A549 (cell line): ENCODE measurements at regions not wholly inside any gene's neighbourhood (a gene's known extent, or its start where the extent isn't known, plus 50 kb on each side); places are given as distances from the start of the nearest gene placed in this dataset.

ENCODE experiments used
- BHLHE40 ChIP-seq: IDR thresholded peaks from 2 replicates; pipeline ENCODE4 v1.6.1; 2012; ENCODE audit warnings: low read depth, low read length, inconsistent platforms
- CHD2 ChIP-seq: fragments of 150-350 bp; IDR thresholded peaks from 2 replicates; pipeline ENCODE4 v1.6.1; 2014; ENCODE audit warnings: low read length; ENCODE audit not compliant: partially characterized antibody
- MAZ ChIP-seq: fragments of 150-350 bp; IDR thresholded peaks from 2 replicates; pipeline ENCODE4 v1.6.1; 2014; ENCODE audit warnings: antibody characterized with exemption, low read depth, low read length, borderline replicate concordance
- POLR2A ChIP-seq: IDR thresholded peaks from 2 replicates; pipeline ENCODE4 v1.6.1; 2012; ENCODE audit warnings: mild to moderate bottlenecking, low read length
- SMC3 ChIP-seq: fragments of >200 bp; sonication (Bioruptor Twin); formaldehyde crosslinking; IDR thresholded peaks from 3 replicates; pipeline ENCODE4 v1.6.1; 2018; ENCODE audit warnings: inconsistent platforms
- USF2 ChIP-seq: fragments of 450-650 bp; IDR thresholded peaks from 2 replicates; pipeline ENCODE4 v1.6.1; 2014; ENCODE audit warnings: antibody characterized with exemption
- ZFP36 ChIP-seq: fragments of 450-650 bp; IDR thresholded peaks from 2 replicates; pipeline ENCODE4 v1.6.1; 2014; ENCODE audit warnings: borderline replicate concordance; ENCODE audit not compliant: partially characterized antibody
- TF ChIP-seq, protein P1 (sequence below): fragments of >200 bp; sonication (Bioruptor Twin); formaldehyde crosslinking; IDR thresholded peaks from 3 replicates; pipeline ENCODE4 v1.5.1; 2016
- TF ChIP-seq, protein P2 (sequence below): IDR thresholded peaks from 2 replicates; pipeline ENCODE4 v1.6.1; 2012; ENCODE audit warnings: low read depth, borderline replicate concordance

GRCh38 chr16:74090871-74091270, 205.7 kb upstream of the PSMD7 start:
- TF ChIP-seq ZFP36 (no peak), POLR2A (no peak), BHLHE40 (no peak), MAZ (no peak), USF2 (no peak), CHD2 (no peak), SMC3 (no peak)
- TF ChIP-seq, protein P1, sequence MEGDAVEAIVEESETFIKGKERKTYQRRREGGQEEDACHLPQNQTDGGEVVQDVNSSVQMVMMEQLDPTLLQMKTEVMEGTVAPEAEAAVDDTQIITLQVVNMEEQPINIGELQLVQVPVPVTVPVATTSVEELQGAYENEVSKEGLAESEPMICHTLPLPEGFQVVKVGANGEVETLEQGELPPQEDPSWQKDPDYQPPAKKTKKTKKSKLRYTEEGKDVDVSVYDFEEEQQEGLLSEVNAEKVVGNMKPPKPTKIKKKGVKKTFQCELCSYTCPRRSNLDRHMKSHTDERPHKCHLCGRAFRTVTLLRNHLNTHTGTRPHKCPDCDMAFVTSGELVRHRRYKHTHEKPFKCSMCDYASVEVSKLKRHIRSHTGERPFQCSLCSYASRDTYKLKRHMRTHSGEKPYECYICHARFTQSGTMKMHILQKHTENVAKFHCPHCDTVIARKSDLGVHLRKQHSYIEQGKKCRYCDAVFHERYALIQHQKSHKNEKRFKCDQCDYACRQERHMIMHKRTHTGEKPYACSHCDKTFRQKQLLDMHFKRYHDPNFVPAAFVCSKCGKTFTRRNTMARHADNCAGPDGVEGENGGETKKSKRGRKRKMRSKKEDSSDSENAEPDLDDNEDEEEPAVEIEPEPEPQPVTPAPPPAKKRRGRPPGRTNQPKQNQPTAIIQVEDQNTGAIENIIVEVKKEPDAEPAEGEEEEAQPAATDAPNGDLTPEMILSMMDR: no peak
- TF ChIP-seq, protein P2, sequence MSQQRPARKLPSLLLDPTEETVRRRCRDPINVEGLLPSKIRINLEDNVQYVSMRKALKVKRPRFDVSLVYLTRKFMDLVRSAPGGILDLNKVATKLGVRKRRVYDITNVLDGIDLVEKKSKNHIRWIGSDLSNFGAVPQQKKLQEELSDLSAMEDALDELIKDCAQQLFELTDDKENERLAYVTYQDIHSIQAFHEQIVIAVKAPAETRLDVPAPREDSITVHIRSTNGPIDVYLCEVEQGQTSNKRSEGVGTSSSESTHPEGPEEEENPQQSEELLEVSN: no peak
